HG02623 (cell line): ENCODE measurements at regions not wholly inside any gene's neighbourhood (a gene's known extent, or its start where the extent isn't known, plus 50 kb on each side); places are given as distances from the start of the nearest gene placed in this dataset.

Source experiments
- ATAC-seq: cut with Tn5 transposase; IDR thresholded peaks from one replicate; pipeline ENCODE4 v1.9.1; 2021; ENCODE audit warnings: moderate library complexity; ENCODE audit not compliant: unreplicated experiment

GRCh38 chr12:103093499-103094106 lies 136.1 kb downstream of the ASCL1 start:
- no peak for ATAC-seq

DNA sequence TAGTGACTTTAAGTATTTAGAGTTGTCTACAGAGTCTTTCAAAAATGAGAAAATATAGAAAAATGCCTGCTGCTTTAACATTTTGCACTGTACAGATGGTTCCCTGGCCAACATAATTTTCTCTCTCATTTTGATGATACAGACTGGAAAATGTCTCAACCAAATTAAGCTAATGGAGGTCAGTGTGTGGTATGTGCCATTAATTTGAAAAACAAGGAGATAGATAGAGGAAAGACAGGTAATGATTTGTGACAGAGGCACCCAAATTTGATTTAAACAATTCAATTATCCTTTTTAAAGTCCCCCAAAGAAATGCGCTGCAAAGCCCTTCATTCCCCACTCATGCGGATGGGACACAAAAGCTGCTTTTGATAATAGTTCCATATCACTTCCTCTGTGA lies 140.0 kb downstream of the ASCL1 start:
- no peak for ATAC-seq

GRCh38 chr12:103100257-103100831 lies 142.9 kb downstream of the ASCL1 start:
- no peak for ATAC-seq

DNA sequence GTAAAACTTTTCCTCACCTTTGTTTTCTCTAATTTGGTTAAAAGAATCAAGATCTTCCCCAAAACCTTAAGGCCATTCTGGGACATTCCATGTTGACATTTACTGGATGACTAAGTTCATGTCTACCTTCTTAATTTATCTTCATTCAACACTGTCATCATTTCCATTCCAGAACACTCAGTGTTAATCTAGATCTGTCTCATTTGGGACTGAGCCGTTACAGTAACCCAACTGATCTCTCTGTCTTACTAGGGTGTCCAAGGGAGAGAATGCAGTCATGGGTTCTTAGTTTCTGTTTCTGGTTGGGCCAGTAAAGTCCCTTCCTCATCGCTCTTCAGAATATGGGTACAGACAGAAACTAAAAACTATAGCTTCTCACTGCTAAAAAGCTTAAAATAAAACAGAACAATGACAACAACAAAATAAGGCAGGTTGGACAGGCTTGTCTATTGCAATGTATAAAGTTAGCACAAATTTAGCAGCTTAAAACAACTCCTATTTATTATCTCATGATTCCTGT lies 144.8 kb downstream of the ASCL1 start:
- ATAC-seq: peak; percentile 86

DNA sequence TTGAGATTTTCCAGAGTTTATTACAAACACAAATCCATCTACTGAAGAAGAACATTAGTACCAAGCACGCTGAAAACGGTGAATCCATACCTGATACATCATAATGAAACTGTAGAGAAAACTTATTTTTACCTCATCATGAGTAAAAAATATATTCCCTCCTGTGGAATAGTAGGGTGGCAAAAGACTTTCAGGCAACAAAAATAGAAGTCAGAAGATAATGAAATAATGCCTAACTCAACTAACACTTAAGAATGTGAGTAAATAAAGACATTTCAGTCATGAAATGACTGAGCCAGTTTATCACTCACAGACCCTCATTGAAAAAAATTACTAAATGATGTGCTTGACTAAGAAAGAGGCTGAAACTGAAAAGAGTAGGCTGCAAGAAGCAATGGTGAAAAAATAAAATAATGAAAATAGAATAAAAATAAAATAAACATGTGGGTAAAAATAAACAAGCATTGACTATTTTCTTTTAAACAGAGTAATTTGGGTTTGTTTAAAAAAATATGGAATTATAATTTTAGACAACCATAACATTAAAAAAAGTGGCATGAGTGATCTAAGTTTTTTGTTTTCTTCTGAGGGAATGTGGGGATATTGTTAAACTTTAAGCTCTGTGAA lies 148.6 kb downstream of the ASCL1 start:
- ATAC-seq: peak; percentile 41

DNA sequence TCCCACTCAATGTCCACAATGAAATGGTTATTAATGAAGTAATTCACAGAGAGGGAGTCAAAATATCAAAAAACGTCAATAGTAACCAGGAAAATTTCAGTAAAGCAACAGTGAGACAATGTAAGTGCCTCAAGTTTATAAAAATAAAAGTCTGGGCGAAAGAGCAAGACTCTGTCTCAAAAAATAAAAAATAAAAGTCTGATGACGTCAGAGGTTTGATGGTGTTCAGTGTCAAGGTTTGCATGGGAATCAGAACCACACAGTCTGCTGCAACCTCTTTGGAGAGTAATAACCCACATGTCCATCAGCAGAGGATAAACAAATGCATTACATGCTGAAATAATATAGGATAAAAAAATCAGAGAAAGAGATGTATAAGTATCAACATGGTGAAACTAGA lies 152.4 kb downstream of the ASCL1 start:
- ATAC-seq: no peak

GRCh38 chr12:103114296-103115055 lies 157.0 kb downstream of the ASCL1 start:
- peak; percentile 99 for ATAC-seq

GRCh38 chr12:103128862-103129501 lies 171.5 kb downstream of the ASCL1 start:
- no peak for ATAC-seq

GRCh38 chr12:103130564-103130963 lies 173.1 kb downstream of the ASCL1 start:
- ATAC-seq: no peak

GRCh38 chr12:103138538-103138937 lies 181.1 kb downstream of the ASCL1 start:
- no peak for ATAC-seq

DNA sequence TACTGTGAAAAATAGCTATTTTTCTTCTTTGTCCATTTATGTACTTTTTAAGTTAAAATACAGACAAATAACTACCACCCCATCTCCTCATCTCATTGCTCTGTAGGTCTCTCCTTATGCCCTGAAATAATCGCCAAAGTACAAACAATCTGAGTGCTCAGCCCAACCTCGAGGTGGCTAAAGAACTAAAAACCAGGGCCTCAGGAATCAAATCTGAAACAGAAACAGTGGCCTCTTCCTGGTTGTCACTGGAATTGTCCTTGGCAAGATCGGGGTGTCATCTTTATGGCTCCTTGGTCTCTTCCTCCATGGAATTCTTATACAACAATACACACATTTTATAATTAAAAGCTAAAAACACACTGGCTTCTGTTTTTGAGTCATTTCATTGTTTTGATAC lies 182.4 kb downstream of the ASCL1 start:
- ATAC-seq: no peak

- ATAC-seq: no peak
Measured at GRCh38 chr12:103140286-103140685, 182.8 kb downstream of the ASCL1 start.

- no peak for ATAC-seq
Measured at GRCh38 chr12:103144278-103144677, 186.8 kb downstream of the ASCL1 start.

GRCh38 chr12:103160622-103161021 lies 203.1 kb downstream of the ASCL1 start:
- ATAC-seq: no peak

DNA sequence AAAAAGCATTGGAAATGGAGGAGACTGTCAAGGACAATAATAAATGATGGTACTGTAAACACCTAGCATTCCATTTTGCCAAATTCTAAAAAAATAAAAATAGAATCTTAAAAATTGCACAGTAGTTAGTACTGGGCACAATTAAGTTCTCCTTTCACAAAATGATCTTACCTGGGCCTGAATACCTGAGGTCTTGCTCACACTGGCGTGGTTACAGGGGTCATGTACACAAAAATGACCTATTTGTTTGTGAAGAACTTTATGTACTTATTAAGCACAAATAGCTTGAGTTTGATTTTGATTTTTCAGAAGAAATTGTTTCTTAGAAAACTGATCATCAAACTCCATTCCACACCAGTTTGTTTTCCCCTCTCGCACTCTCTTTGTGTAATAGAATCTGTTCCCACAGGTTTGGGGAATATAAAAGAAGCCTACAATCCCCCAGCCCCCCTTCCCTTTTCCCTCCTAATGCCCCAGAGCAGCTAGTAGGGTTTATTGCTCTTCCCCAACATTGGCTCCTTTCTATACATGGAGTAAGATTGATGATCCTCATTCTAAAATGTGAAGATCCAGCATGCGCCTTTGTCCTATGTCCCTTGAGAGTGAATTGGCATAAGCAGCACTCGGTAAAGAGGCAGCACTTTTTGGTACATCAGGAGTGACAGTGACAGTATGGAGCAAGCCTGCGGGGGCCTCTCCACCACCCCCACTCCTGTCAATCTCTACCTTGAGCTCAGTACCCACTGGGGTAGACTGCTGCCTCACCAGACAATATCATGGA lies 204.3 kb downstream of the ASCL1 start:
- ATAC-seq: no peak

DNA sequence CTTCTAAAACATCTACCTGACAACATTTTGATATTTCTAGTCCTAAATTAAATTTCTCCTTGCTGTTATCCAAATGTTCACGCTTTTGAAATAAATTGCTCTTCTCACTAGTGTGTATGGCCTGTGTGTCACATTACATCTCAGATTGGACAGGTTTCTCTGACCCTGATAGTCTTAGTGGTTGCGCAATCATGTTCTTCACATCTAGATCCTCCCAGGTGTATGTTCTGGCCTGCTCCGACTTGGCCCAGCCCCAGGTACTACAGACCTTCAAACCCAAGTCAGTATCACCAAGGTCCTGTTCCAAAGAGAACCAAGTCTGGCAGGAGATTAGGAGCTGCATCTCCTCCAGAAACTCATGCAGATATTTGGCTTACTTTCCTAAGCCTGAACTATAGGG lies 209.5 kb downstream of the ASCL1 start:
- no peak for ATAC-seq

GRCh38 chr12:103172447-103173112 lies 215.1 kb downstream of the ASCL1 start:
- no peak for ATAC-seq

DNA sequence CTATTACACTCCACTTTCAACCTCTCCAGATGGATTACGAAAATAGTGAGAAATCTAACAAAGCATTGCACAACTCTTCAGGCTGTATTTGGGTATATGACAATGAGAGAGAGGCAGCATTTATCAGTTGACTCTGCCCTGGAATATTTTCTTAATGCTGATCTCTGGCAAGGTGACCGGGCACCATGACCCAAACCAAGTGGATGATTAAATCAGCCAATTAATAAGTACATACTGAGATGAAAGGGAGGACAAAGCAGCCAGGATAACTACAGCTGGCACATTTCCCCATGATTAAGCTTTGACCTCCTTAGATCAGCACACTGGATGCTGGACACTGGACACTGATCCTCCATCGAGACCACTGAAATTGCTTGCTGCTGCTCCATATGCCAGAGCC lies 218.2 kb downstream of the ASCL1 start:
- no peak for ATAC-seq

GRCh38 chr12:103177639-103178255 lies 220.3 kb downstream of the ASCL1 start:
- no peak for ATAC-seq
